ENCODE measurements at regions not wholly inside any gene's neighbourhood (a gene's known extent, or its start where the extent isn't known, plus 50 kb on each side); places are given as distances from the start of the nearest gene placed in this dataset.

DNA sequence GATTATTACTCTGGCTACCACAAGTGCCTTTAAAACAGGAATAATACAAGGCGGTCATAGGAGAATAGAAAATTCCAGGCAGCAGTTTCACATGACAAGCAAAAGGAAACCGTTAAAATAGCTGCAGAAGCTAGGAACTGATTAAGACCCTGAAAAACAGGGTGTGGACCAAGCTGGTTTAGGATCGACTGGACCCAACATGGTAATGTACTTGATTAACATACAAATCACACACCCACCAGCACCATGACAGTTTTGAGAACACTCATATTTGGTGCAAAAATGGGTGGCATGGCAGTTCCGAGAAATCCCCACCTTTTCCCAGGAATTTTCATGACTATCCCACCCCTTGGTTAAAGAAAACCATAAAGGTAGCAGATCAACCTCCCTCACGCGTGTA, 51.9 kb upstream of the TMEM163 start:
- DNase-seq (ENCODE audit: low read depth) = no peak
- TF ChIP-seq, protein P1, sequence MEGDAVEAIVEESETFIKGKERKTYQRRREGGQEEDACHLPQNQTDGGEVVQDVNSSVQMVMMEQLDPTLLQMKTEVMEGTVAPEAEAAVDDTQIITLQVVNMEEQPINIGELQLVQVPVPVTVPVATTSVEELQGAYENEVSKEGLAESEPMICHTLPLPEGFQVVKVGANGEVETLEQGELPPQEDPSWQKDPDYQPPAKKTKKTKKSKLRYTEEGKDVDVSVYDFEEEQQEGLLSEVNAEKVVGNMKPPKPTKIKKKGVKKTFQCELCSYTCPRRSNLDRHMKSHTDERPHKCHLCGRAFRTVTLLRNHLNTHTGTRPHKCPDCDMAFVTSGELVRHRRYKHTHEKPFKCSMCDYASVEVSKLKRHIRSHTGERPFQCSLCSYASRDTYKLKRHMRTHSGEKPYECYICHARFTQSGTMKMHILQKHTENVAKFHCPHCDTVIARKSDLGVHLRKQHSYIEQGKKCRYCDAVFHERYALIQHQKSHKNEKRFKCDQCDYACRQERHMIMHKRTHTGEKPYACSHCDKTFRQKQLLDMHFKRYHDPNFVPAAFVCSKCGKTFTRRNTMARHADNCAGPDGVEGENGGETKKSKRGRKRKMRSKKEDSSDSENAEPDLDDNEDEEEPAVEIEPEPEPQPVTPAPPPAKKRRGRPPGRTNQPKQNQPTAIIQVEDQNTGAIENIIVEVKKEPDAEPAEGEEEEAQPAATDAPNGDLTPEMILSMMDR (IDR thresholded peaks at IDR 0.05; ENCODE audit: insufficient read depth, low read depth, low read length, missing control alignments) = no peak
- H3K4me3 ChIP-seq (ENCODE audit: low read length) = no peak overlapping the region

DNA sequence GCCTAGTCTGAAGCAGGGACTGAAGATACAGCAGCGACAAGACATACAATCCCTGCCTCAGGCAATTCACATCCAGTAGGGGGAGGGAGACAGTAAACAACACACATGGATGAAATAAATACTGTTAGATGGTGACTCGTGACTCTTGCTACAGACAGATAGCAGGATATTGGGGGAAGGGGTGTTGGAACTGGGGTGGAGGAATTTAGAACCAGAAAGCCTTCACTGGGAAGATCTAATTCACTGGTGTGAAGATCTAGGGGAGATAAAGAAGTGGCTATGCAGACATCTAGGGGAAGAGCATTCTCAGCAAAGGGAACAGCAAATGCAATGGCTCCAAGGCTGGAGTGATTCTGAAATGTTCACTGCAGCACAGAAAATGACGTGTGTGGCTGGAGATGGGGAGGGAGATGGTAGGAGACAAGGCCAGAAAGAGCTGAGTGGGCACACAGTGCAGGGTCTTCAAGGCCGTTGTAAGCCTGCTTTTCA, 52.6 kb upstream of the TMEM163 start:
- no peak overlapping the region for H3K4me3 ChIP-seq (ENCODE audit: low read length)
- TF ChIP-seq, protein P1 (IDR thresholded peaks at IDR 0.05; ENCODE audit: insufficient read depth, low read depth, low read length, missing control alignments) = no peak
- no peak for DNase-seq (ENCODE audit: low read depth)

DNA sequence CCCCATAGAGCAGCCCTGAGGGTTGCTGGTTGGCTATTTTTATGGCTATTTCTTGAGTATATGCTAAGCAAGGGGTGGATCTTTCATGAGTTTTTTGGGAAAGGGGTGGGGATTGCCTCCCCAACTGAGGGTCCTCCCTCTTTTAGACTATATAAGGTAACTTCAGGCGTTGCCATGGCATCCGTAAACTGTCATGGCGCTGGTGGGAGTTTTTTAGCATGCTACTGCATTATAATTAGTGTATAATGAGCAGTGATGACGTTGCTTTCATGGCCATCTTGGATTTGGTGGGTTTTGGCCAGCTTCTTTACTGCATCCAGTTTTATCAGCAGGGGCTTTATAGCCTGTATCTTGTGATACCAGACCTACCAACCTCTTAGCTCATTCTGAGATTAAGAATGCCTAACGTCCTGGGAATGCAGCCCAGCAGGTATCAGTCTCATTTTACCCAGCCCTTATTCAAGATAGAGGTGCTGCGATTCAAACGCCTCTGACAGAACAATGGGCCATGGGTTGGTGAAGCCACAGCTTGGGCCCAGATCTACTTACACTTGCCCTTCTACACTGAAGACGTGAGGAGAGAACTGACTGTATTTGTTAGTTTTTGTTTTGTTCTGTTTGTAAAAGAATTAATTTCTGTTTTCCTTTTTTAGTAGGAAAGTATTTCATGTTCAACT, 53.8 kb upstream of the TMEM163 start:
- H3K4me3 ChIP-seq (ENCODE audit: low read length) = no peak overlapping the region
- TF ChIP-seq, protein P1 (IDR thresholded peaks at IDR 0.05; ENCODE audit: insufficient read depth, low read depth, low read length, missing control alignments) = no peak
- peak; percentile 73 for DNase-seq (ENCODE audit: low read depth)

DNA sequence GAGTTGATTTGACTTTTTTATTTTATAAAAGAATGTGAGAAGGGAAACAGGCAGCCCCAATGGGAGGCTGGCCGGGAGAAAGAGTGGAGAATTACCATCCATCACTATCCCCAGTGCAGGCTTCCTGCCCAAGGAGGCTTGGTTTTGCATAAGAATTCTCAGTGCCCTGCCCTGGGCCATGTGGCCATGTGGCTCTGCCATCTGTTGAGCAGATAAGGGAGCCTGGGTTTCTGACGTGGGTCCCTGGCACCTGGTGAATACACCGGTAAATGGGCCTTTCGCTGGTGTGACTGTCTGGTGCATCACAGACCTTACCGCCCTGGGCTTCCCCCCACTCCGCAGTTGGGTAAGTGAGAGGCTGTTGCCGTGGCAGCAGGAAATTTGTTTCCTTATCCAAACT, 54.5 kb upstream of the TMEM163 start:
- DNase-seq (ENCODE audit: low read depth) = no peak
- H3K4me3 ChIP-seq (ENCODE audit: low read length) = no peak overlapping the region

DNA sequence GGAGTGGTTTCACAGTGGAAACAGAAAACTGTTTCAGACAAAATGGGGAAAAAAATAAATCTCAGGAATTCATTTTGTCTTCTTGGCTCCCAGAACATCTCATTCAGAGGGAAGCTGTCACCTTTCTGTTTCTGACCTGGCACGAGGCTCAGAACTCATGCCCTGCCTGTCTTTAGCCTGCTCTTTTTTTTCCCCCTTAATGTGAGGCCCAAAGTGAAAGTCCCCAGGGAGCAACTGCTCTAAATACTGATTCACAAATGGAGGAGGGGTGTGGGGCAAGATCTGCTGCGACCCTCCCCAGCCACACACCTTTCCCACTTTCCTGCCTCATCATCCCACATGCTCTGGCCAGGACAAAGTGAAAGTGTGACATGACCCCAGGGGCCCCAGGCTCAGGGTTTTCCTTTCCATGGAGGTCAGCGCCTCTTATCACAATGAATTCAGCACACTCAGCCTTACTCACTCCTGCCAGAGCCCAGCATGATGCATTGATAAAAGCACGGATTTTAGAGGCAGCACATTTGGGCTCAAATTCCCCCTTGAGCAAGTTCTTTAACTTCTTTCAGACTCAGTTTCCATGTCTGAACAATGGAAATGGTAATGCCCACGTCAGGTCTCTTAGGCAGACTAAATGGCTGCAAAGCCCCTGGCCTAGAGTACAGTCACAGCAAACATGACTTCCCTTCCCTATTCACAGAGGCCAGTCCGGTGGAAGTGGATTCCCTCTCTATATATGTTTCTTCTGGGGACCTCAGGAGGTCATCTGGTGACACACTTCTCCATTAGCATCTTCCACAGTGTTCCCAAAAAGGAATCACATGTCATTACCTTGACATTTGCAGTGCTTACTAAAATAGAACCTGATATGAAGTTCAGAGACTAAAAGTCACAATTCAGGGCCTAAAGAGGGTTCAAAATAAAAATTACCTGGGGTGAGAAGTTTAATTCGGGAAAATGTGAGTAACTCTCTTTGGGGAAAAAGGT, 55.3 kb upstream of the TMEM163 start:
- no peak overlapping the region for H3K4me3 ChIP-seq (ENCODE audit: low read length)
- TF ChIP-seq, protein P1 (IDR thresholded peaks at IDR 0.05; ENCODE audit: insufficient read depth, low read depth, low read length, missing control alignments) = no peak
- DNase-seq (ENCODE audit: low read depth) = peak; percentile 49

More for the DNA sequence above, 54.5 kb upstream of the TMEM163 start:
- TF ChIP-seq, protein P1 (IDR thresholded peaks at IDR 0.05; ENCODE audit: insufficient read depth, low read depth, low read length, missing control alignments) = no peak

DNA sequence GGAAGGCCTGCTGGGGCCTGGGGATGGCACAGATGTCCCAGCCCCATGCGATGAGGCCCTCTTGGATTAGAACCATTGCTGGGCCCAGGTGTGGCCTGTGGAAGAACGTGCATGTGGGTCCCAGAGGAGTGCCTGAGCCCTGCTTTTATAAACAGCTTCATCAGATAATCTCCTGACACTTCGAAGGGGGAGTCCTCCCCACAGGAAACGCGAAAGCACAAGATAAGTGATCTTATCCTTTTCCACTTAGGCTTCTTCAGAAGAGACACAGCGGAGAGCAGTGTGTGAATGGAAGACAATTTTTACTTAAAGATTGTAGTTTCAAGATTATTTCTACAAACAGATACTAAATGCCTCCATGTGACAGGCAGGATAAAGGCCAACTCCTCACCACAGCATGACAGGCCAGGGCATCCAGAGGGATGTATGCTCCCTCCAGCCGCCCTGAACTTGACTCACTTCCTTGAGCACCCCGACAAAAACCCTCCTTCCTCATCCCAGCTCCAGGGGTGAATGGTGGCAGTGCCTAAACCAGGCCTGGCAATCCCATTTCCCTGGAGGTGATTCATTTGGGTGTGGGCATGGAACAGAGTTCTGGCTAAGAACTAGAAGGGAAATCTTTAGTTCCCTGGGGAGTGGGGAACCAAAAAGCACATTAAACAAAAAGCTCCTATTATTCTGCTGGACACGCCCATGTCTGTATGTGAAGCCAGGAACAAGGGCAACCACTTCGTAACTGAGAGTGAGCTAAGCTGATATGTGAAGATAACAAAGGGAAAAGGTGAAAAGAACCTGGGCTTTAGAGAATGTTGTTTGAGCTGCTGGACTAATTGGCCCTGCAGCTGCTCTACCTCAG, 56.2 kb upstream of the TMEM163 start:
- TF ChIP-seq, protein P1 (IDR thresholded peaks at IDR 0.05; ENCODE audit: insufficient read depth, low read depth, low read length, missing control alignments) = no peak
- peak; percentile 72 for DNase-seq (ENCODE audit: low read depth)
- H3K4me3 ChIP-seq (ENCODE audit: low read length) = no peak overlapping the region

Data from epithelial cell of esophagus (primary cell).